ENCODE measurements at regions not wholly inside any gene's neighbourhood (a gene's known extent, or its start where the extent isn't known, plus 50 kb on each side); places are given as distances from the start of the nearest gene placed in this dataset.

DNA sequence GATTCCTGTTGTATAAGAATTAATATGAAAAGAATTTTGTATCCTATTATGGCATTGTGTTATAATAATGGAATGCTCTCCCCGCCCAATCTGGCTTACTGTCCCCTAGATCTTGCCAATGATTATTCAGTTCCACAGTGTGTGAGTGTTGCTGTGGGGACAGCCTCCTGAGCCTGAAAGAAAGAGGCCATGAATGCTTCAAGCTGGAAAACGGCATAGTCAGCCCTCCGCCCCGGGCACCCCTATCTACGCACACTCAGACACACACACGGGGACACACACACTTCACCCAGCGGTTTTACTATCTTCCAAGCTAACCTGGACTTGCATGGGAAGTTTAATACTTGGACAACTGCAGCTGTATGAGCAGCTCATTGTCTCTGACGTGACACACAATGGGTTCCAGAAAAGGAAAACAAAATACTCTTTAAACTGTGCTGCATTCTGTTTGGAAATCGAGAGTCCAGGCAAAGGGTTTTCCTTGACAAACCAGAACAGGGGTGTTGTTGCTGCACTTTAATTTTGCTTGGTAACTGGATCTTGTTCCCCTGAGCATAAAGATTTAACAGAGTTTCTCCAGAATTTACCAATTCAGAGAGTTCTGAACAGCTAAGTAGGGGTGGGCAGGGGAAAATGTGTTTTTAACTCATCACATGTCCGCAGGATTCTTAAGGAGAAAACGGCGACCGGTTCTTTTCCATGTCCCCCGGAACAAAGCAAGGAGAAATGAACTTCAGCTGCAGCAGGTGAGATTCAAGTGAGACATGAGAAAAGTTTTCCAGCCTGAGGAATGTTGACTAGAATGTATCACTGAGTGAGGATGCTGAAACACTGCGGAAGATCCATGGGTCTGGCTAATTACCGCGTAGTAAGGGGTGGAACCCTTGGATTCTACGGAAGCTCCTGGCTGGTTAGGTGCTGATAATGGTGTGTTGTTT is 472.9 kb downstream of the FOXO1 start:
- TF ChIP-seq NFYB (IDR thresholded peaks at IDR 0.05; ENCODE audit: insufficient read depth, low read depth, low read length) (no peak), KDM1A (IDR thresholded peaks at IDR 0.05; ENCODE audit: borderline replicate concordance) (no peak), SIN3A (IDR thresholded peaks at IDR 0.05; ENCODE audit: low read depth, low read length) (no peak), HDAC2 (IDR thresholded peaks at IDR 0.05) (no peak), MXI1 (IDR thresholded peaks at IDR 0.05; ENCODE audit: low read depth, low read length) (no peak), SUPT20H (IDR thresholded peaks at IDR 0.05; ENCODE audit: borderline replicate concordance, control insufficient read depth, low read depth, low read length) (no peak), POLR2A (IDR thresholded peaks at IDR 0.05; ENCODE audit: low read depth, low read length) (no peak), CBX3 (IDR thresholded peaks at IDR 0.05; ENCODE audit: borderline replicate concordance, low read depth) (no peak), JUND (IDR thresholded peaks at IDR 0.05; ENCODE audit: low read depth, low read length) (no peak)
